DOHH2 (cell line): ENCODE measurements at regions not wholly inside any gene's neighbourhood (a gene's known extent, or its start where the extent isn't known, plus 50 kb on each side); places are given as distances from the start of the nearest gene placed in this dataset.

Experiments used
- EZH2phosphoT487 ChIP-seq: fragments of 200-600 bp; sonication (generic); IDR thresholded peaks from 2 replicates; pipeline ENCODE4 v1.6.1; 2017; ENCODE audit warnings: borderline replicate concordance, mild to moderate bottlenecking, antibody characterized with exemption, low read length, moderate library complexity, mixed read lengths
- TF ChIP-seq, protein P1 (sequence below): fragments of 200-600 bp; sonication (generic); IDR thresholded peaks from one replicate; pipeline ENCODE4 v1.5.1; 2014; ENCODE audit warnings: antibody characterized with exemption, mild to moderate bottlenecking, low read depth, low read length; ENCODE audit not compliant: poor library complexity, severe bottlenecking

DNA sequence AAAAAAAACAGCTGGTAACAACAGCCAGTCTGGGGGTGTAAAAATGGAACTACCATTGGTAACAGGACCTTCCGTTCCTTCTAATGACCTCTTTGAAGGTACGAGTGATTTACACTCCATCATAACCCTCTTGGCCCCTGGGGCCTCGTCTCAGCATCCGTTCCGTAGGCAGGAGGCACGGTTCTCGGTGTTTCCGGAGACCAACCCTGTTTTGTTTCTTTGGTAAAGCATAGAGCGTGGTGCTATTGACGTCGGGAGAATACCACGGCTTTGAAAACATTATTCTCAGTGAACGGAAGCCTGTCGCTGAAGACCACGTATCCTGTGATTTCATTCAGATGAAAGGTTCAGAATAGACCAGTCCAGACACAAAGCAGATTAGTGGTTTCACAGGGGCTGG, 198.9 kb downstream of the ASMT start:
- TF ChIP-seq, protein P1, sequence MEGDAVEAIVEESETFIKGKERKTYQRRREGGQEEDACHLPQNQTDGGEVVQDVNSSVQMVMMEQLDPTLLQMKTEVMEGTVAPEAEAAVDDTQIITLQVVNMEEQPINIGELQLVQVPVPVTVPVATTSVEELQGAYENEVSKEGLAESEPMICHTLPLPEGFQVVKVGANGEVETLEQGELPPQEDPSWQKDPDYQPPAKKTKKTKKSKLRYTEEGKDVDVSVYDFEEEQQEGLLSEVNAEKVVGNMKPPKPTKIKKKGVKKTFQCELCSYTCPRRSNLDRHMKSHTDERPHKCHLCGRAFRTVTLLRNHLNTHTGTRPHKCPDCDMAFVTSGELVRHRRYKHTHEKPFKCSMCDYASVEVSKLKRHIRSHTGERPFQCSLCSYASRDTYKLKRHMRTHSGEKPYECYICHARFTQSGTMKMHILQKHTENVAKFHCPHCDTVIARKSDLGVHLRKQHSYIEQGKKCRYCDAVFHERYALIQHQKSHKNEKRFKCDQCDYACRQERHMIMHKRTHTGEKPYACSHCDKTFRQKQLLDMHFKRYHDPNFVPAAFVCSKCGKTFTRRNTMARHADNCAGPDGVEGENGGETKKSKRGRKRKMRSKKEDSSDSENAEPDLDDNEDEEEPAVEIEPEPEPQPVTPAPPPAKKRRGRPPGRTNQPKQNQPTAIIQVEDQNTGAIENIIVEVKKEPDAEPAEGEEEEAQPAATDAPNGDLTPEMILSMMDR, result no peak
- no peak for TF ChIP-seq EZH2phosphoT487
